ENCODE measurements at regions not wholly inside any gene's neighbourhood (a gene's known extent, or its start where the extent isn't known, plus 50 kb on each side); places are given as distances from the start of the nearest gene placed in this dataset.

- DNase-seq (ENCODE audit: low read depth in 4 of 4, low spot score in 2 of 4) = no peak
These were observed 133.6 kb downstream of the TMEM26 start for GRCh38 chr10:61319386-61320256.

- DNase-seq (ENCODE audit: low read depth in 4 of 4, low spot score in 2 of 4) = no peak
These were observed 134.8 kb downstream of the TMEM26 start for GRCh38 chr10:61318429-61318828.

GRCh38 chr10:61317706-61318105, 135.5 kb downstream of the TMEM26 start:
- no peak for DNase-seq (ENCODE audit: low read depth in 4 of 4, low spot score in 2 of 4)

GRCh38 chr10:61316676-61317265, 136.4 kb downstream of the TMEM26 start:
- DNase-seq (ENCODE audit: low read depth in 4 of 4, low spot score in 2 of 4) = no peak

- no peak for DNase-seq (ENCODE audit: low read depth in 4 of 4, low spot score in 2 of 4)
These were observed 138.9 kb downstream of the TMEM26 start for GRCh38 chr10:61314273-61314672.

GRCh38 chr10:61313460-61313859, 139.7 kb downstream of the TMEM26 start:
- no peak for DNase-seq (ENCODE audit: low read depth in 4 of 4, low spot score in 2 of 4)

- DNase-seq (ENCODE audit: low read depth in 4 of 4, low spot score in 2 of 4) = no peak
These were observed 148.4 kb downstream of the TMEM26 start for GRCh38 chr10:61304746-61305145.

GRCh38 chr10:61302124-61302523, 151.1 kb downstream of the TMEM26 start:
- no peak for DNase-seq (ENCODE audit: low read depth in 4 of 4, low spot score in 2 of 4)

- DNase-seq (ENCODE audit: low read depth in 4 of 4, low spot score in 2 of 4) = no peak
These were observed 151.6 kb downstream of the TMEM26 start for GRCh38 chr10:61301575-61301974.

GRCh38 chr10:61299841-61300240, 153.3 kb downstream of the TMEM26 start:
- DNase-seq (ENCODE audit: low read depth in 4 of 4, low spot score in 2 of 4) = no peak

GRCh38 chr10:61299156-61299555, 154.0 kb downstream of the TMEM26 start:
- no peak for DNase-seq (ENCODE audit: low read depth in 4 of 4, low spot score in 2 of 4)

GRCh38 chr10:61298194-61298593, 155.0 kb downstream of the TMEM26 start:
- DNase-seq (ENCODE audit: low read depth in 4 of 4, low spot score in 2 of 4) = no peak

GRCh38 chr10:61296161-61296560, 157.0 kb downstream of the TMEM26 start:
- no peak for DNase-seq (ENCODE audit: low read depth in 4 of 4, low spot score in 2 of 4)

- DNase-seq (ENCODE audit: low read depth in 4 of 4, low spot score in 2 of 4) = no peak
These were observed 159.1 kb downstream of the TMEM26 start for GRCh38 chr10:61294131-61294530.

- DNase-seq (ENCODE audit: low read depth in 4 of 4, low spot score in 2 of 4) = no peak
These were observed 163.4 kb downstream of the TMEM26 start for GRCh38 chr10:61289813-61290212.

- no peak for DNase-seq (ENCODE audit: low read depth in 4 of 4, low spot score in 2 of 4)
These were observed 166.5 kb downstream of the TMEM26 start for GRCh38 chr10:61286686-61287085.

- DNase-seq (ENCODE audit: low read depth in 4 of 4, low spot score in 2 of 4) = no peak
These were observed 167.4 kb downstream of the TMEM26 start for GRCh38 chr10:61285749-61286148.

GRCh38 chr10:61284222-61284890, 168.8 kb downstream of the TMEM26 start:
- DNase-seq (ENCODE audit: low read depth in 4 of 4, low spot score in 2 of 4) = peak; percentile 26 to 56 (median 52)

- no peak for DNase-seq (ENCODE audit: low read depth in 4 of 4, low spot score in 2 of 4)
These were observed 169.5 kb downstream of the TMEM26 start for GRCh38 chr10:61283481-61284221.

- no peak for DNase-seq (ENCODE audit: low read depth in 4 of 4, low spot score in 2 of 4)
These were observed 170.1 kb downstream of the TMEM26 start for GRCh38 chr10:61283066-61283465.

- no peak for DNase-seq (ENCODE audit: low read depth in 4 of 4, low spot score in 2 of 4)
These were observed 172.9 kb downstream of the TMEM26 start for GRCh38 chr10:61280303-61280702.

Data from left renal cortex interstitium (tissue), 4 donors.